HepG2 (cell line): ENCODE measurements at regions not wholly inside any gene's neighbourhood (a gene's known extent, or its start where the extent isn't known, plus 50 kb on each side); places are given as distances from the start of the nearest gene placed in this dataset.

Experiments used
- ATAC-seq: fragments of 200-7000 bp; cut with Tn5 transposase; 3 replicates; pipeline ENCODE4 v1.9.1; 2020; ENCODE audit warnings: mild to moderate bottlenecking, moderate library complexity
- BruUV-seq: library from RNA; stranded (reverse); fragments of 400-500 nt; replicated peaks from 2 replicates; lab custom pipeline; 2021; lab: Mats Ljungman, UMichigan
- CTCF ChIA-PET: fragments of 300-600 bp; formaldehyde crosslinking; extraction: SDS; loops from one replicate; lab custom pipeline; 2021; ENCODE audit warnings: low total read pairs, inconsistent platforms, low intra/inter-chr PET ratio; lab: Yijun Ruan, JAX
- POLR2A ChIA-PET: fragments of 350-600 bp; sonication (Branson Sonifier 250); formaldehyde crosslinking; loops from one replicate; lab custom pipeline; 2020; ENCODE audit warnings: antibody characterized with exemption, inconsistent platforms; lab: Yijun Ruan, JAX
- DNase-seq: peaks from one replicate; pipeline ENCODE4 v3.0.0-alpha.2; 2015; ENCODE audit warnings: low spot score
- FAIRE-seq: peaks from 3 replicates; lab custom pipeline; 2011; peaks lifted over from hg19 to GRCh38; lab: Jason Lieb, UNC
- H2AFZ ChIP-seq: one replicate; pipeline ENCODE4 v1.6.1; 2011; ENCODE audit warnings: low read length, inconsistent platforms
- H3K27ac ChIP-seq: fragments of 300-600 bp; 3 replicates; pipeline ENCODE4 v1.8.0; 2011; ENCODE audit warnings: mixed run types, mild to moderate bottlenecking, mixed read lengths, low read length, inconsistent platforms; ENCODE audit not compliant: insufficient read depth; ENCODE audit errors: extremely low read length
- H3K27me3 ChIP-seq, 2 experiments: fragments of 200-600 bp in 1 of 2; 2 replicates in 1 of 2; 3 replicates in 1 of 2; pipeline versions ENCODE4 v1.6.0 to v1.8.0; 2011; ENCODE audit warnings: low read length in 2 of 2, mild to moderate bottlenecking in 2 of 2, moderate library complexity in 2 of 2, inconsistent platforms in 1 of 2; ENCODE audit not compliant: insufficient read depth in 2 of 2, control insufficient read depth in 1 of 2
- H3K36me3 ChIP-seq, 2 experiments: fragments of 200-600 bp in 1 of 2; replicated peaks in 1 of 2; 2 replicates in 1 of 2; 3 replicates in 1 of 2; pipeline versions ENCODE4 v1.5.1 to v1.8.0; 2011; ENCODE audit warnings: low read length in 2 of 2, inconsistent platforms in 1 of 2; ENCODE audit not compliant: insufficient read depth in 2 of 2, control insufficient read depth in 1 of 2
- H3K4me1 ChIP-seq: 2 replicates; pipeline ENCODE4 v1.5.1; 2012; ENCODE audit warnings: low read length, inconsistent platforms; ENCODE audit not compliant: insufficient read depth
- H3K4me2 ChIP-seq: 2 replicates; pipeline ENCODE4 v1.6.0; 2011; ENCODE audit warnings: low read depth, low read length, inconsistent platforms
- H3K4me3 ChIP-seq, 3 experiments: fragments of 200-600 bp in 1 of 3; sonication (generic), shearing (Covaris generic) in 1 of 3; replicated peaks in 1 of 3; 2 replicates each; pipeline ENCODE4 v1.5.1; 2011 to 2016; ENCODE audit warnings: low read length in 3 of 3, inconsistent platforms in 2 of 3, low read depth in 2 of 3, mild to moderate bottlenecking in 2 of 3, control low read depth in 1 of 3, mixed read lengths in 1 of 3; ENCODE audit not compliant: insufficient read depth in 1 of 3
- H3K79me2 ChIP-seq: one replicate; pipeline ENCODE4 v1.6.1; 2011; ENCODE audit warnings: low read length, inconsistent platforms; ENCODE audit not compliant: insufficient read depth
- H3K9ac ChIP-seq: 2 replicates; pipeline ENCODE4 v1.6.0; 2011; ENCODE audit warnings: mild to moderate bottlenecking, low read depth, low read length, inconsistent platforms; ENCODE audit not compliant: insufficient read depth
- H3K9me3 ChIP-seq: 2 replicates; pipeline ENCODE4 v1.5.1; 2012; ENCODE audit warnings: mild to moderate bottlenecking, low read length
- H4K20me1 ChIP-seq: 2 replicates; pipeline ENCODE4 v1.6.0; 2011; ENCODE audit warnings: inconsistent platforms, mild to moderate bottlenecking, low read length, moderate library complexity; ENCODE audit not compliant: insufficient read depth
- ARID3A ChIP-seq: IDR thresholded peaks from 2 replicates; pipeline ENCODE4 v1.6.1; 2012; ENCODE audit warnings: low read depth, low read length, improper control_type of control experiment
- BRD4 ChIP-seq: sonication (generic); formaldehyde crosslinking; IDR thresholded peaks from 2 replicates; pipeline ENCODE4 v1.4.0; 2020; ENCODE audit warnings: missing genetic modification reagents
- MED1 ChIP-seq: sonication (generic); formaldehyde crosslinking; IDR thresholded peaks from 2 replicates; pipeline ENCODE4 v1.4.0; 2020; ENCODE audit warnings: missing genetic modification reagents
- MIXL1 ChIP-seq: IDR thresholded peaks from 2 replicates; pipeline ENCODE4 v1.6.1; 2016
- NFKB2 ChIP-seq: sonication (generic); formaldehyde crosslinking; IDR thresholded peaks from 2 replicates; pipeline ENCODE4 v1.4.0; 2020; ENCODE audit warnings: missing genetic modification reagents, borderline replicate concordance
- NFKBIZ ChIP-seq: IDR thresholded peaks from 2 replicates; pipeline ENCODE4 v1.6.1; 2018; ENCODE audit warnings: missing genetic modification reagents, missing compliant biosample characterization
- PAWR ChIP-seq: sonication (generic); formaldehyde crosslinking; IDR thresholded peaks from 2 replicates; pipeline ENCODE4 v1.4.0; 2020; ENCODE audit warnings: missing genetic modification reagents, mild to moderate bottlenecking, borderline replicate concordance
- POGK ChIP-seq: sonication (generic); formaldehyde crosslinking; conservative IDR thresholded peaks from 2 replicates; pipeline ENCODE4 v1.8.0; 2022; ENCODE audit warnings: mild to moderate bottlenecking, moderate library complexity, missing genetic modification reagents
- RARA ChIP-seq: IDR thresholded peaks from 2 replicates; pipeline ENCODE4 v1.6.1; 2016; ENCODE audit warnings: missing genetic modification reagents, missing compliant biosample characterization
- TBP ChIP-seq: sonication (generic); formaldehyde crosslinking; IDR thresholded peaks from 2 replicates; pipeline ENCODE4 v1.5.0; 2020; ENCODE audit warnings: missing genetic modification reagents
- ZNF33A ChIP-seq: sonication (generic); formaldehyde crosslinking; IDR thresholded peaks from 2 replicates; pipeline ENCODE4 v1.5.1; 2020; ENCODE audit warnings: missing genetic modification reagents, mild to moderate bottlenecking, moderate library complexity, borderline replicate concordance
- ZNF510 ChIP-seq: sonication (generic); formaldehyde crosslinking; IDR thresholded peaks from 2 replicates; pipeline ENCODE4 v1.4.0; 2020; ENCODE audit warnings: low read depth, mild to moderate bottlenecking, missing genetic modification reagents
- ZNF569 ChIP-seq: sonication (generic); formaldehyde crosslinking; IDR thresholded peaks from 2 replicates; pipeline ENCODE4 v1.5.0; 2020; ENCODE audit warnings: mild to moderate bottlenecking, missing genetic modification reagents, moderate library complexity, borderline replicate concordance
- ZSCAN20 ChIP-seq: sonication (generic); formaldehyde crosslinking; IDR thresholded peaks from 2 replicates; pipeline ENCODE4 v1.4.0; 2020; ENCODE audit warnings: missing genetic modification reagents, mild to moderate bottlenecking, borderline replicate concordance
- WGBS: methylation state at CpG from one replicate; pipeline ENCODE4 v1.1.6; 2017; ENCODE audit warnings: low lambda C conversion rate; 5-methylcytosine and 5-hydroxymethylcytosine counted together
- in situ Hi-C: cut with HindIII; loops from 2 replicates; pipeline ENCODE4 v1.10.0; 2017; ENCODE audit warnings: low pct_unique_long_range_greater_than_20kb; ENCODE audit not compliant: extremely low pct_ligation_motif_present
- intact Hi-C: fragments of 100-400 bp; cut with micrococcal nuclease; formaldehyde crosslinking; loops from one replicate; pipeline ENCODE4 v1.10.0; 2022; ENCODE audit not compliant: unreplicated experiment

DNA sequence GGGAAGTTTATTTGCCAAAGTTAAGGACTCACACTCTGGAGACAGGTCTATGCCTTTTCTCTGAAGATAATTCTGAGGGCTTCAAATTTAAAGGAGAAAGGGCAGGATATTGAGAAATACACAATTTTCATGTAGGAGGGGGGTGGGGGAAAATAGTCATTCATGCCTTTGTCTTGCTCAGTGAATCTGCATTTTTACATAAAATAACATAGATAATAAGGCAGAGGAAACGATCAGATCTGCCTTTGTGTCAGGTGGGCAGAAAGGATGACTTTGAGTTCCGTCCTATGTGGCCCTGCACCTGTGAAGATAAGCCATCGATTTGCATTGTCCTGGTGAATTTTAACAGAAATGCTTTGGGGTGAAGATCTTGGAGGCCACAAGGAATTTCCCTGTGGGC lies 76.8 kb downstream of the SC5D start:
- H3K36me3 ChIP-seq = no peaks in the 10 kb centered on the region
- in situ Hi-C loops = no loop called here
- no peak for FAIRE-seq
- ChIA-PET POLR2A (no interaction called here), CTCF (no interaction called here)
- TF ChIP-seq ZNF510 (CRISPR knock-in tag) (no peak), ZSCAN20 (CRISPR knock-in tag) (no peak), BRD4 (CRISPR knock-in tag) (no peak), POGK (CRISPR knock-in tag) (no peak), ZNF569 (CRISPR knock-in tag) (no peak), PAWR (no peak)
- no peak for DNase-seq
- no peak overlapping the region for H3K4me2 ChIP-seq
- H3K4me3 ChIP-seq = no peak overlapping the region
- no TSS peak for BruUV-seq
- no peak overlapping the region for H3K9ac ChIP-seq
- H3K27me3 ChIP-seq = peaks cover 0 to 23% of the 10 kb centered on the region in 2 experiments; a peak in 4 of 5 replicates
- no peaks in the 10 kb centered on the region for H4K20me1 ChIP-seq
- H2AFZ ChIP-seq = no peak overlapping the region
- no peaks in the 10 kb centered on the region for H3K9me3 ChIP-seq
- 10% methylated on average over 3 of the region's 3 CpGs for WGBS
- ATAC-seq = no peak
- H3K4me1 ChIP-seq = no peaks in the 10 kb centered on the region
- H3K79me2 ChIP-seq = no peaks in the 10 kb centered on the region
- no peak overlapping the region for H3K27ac ChIP-seq
- intact Hi-C loops = no loop called here

GRCh38 chr11:121372028-121372427 lies 79.5 kb downstream of the SC5D start:
- CTCF ChIA-PET = no interaction called here
- no peak for DNase-seq
- Histone ChIP-seq H3K4me2 (no peak overlapping the region), H3K4me3 (no peak overlapping the region), H3K36me3 (no peaks in the 10 kb centered on the region), H3K27me3 (peaks cover 0 to 5% of the 10 kb centered on the region in 2 experiments; a peak in 2 of 5 replicates), H3K27ac (no peak overlapping the region), H4K20me1 (no peaks in the 10 kb centered on the region), H2AFZ (no peak overlapping the region), H3K9me3 (no peaks in the 10 kb centered on the region), H3K9ac (no peak overlapping the region), H3K79me2 (no peaks in the 10 kb centered on the region), H3K4me1 (no peaks in the 10 kb centered on the region)
- POLR2A ChIA-PET = no interaction called here
- intact Hi-C loops (no loop called here), in situ Hi-C loops (no loop called here)
- BruUV-seq = no TSS peak
- no peak for ATAC-seq
- WGBS = 0% methylated on average over 2 of the region's 2 CpGs
- FAIRE-seq = no peak
- no peak for TF ChIP-seq NFKB2 (CRISPR knock-in tag)
- TF ChIP-seq TBP (CRISPR knock-in tag) = no peak
- no peak for TF ChIP-seq RARA
- no peak for TF ChIP-seq MED1
- no peak for TF ChIP-seq NFKBIZ (CRISPR knock-in tag)
- no peak for TF ChIP-seq MIXL1 (CRISPR knock-in tag)
- TF ChIP-seq ZNF33A = no peak
- no peak for TF ChIP-seq ARID3A
